ENCODE measurements at regions not wholly inside any gene's neighbourhood (a gene's known extent, or its start where the extent isn't known, plus 50 kb on each side); places are given as distances from the start of the nearest gene placed in this dataset.

DNA sequence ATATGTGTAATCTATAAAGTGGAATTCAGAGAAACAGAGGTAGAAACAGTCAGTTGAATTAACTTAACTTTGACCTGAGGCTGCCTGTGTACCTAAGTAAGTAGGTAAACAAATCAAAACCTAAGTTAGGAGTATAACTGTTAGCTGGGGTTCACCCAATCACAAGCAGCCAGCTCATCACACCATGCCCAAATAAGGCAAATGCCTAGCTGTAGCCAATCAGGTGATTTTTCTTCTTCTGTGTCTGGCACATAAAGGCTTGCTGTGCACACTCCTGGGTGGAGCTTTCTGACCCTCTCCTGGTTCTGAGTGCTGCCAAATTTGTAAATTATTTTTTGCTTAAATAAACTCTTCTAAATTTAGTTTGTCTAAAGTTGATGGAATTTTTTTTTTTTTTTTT is 54.7 kb upstream of the TRIM39 start:
- DNase-seq = no peak

DNA sequence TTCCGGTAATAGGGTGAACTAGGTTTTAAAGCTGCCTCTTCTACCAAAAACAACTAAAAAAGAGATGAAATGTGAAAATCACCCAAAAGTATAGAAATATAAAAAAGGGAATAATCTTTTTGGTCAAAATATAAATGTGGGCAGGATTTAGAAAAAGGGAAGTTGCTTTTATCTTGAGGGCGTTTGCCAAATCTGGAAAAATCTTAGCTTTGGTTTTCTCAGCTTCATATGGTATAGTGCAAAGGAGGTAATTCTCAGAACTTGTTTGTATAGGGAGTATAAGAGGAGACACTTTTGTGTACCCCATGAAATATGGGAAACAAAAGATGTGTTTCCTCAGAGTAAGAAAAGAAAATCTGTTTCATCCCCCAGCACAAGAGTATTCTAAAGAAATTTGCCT is 54.2 kb upstream of the TRIM26 start:
- DNase-seq = no peak

DNA sequence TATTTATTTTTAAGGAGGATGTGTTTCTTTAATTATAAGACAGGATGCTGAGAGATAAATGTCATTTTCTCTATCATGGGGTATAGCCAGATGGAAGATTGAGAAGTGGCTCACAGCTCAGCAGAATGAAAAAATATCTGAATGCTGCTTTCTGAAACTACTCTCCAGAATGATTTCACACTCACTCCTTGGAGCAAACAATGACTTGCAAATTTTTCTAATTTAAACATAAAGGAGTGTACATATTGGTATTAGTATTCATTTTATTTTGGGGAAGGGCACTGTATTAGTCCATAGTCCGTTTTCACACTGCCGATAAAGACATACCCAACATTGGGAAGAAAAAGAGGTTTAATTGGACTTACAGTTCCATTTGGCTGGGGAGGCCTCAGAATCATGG is 52.4 kb upstream of the TRIM26 start:
- no peak for DNase-seq

DNA sequence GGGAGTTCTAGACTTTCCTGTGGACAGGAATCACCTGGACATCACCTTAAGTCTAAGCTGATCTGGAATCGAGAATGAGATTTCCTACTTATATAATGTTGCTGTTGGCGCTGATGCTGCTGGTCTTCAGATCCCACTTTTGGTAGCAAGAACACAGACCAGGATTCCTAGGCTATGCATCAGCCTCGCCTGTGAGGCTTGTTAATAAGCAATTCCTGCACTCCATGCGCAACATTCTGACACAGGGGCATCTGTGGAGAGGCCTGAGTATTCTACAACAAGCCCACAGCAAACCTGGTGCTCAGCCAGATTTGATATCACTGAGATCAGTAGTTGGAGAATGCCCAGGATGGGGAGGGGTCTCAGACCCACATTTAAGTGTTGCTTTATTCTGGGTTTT is 52.0 kb upstream of the TRIM26 start:
- no peak for DNase-seq

DNA sequence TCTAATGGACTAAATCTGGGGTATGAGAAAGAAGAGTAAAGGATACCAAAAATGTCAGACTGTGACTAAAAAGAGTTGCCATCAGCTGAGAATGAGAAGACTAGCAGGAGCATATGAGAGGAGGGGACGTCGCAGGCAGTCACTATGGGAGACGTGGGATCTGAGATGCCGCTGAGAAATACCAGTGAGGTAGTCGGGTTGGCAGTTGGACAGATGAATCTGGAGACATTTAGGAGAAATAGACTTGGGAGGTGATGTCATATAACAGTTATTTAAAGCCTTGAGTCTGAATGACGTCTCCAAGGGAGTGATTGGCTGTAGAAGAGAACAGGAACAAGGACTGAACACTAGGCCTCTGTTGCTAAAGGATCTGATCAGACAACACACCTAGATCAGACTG is 51.5 kb upstream of the TRIM26 start:
- no peak for DNase-seq

DNA sequence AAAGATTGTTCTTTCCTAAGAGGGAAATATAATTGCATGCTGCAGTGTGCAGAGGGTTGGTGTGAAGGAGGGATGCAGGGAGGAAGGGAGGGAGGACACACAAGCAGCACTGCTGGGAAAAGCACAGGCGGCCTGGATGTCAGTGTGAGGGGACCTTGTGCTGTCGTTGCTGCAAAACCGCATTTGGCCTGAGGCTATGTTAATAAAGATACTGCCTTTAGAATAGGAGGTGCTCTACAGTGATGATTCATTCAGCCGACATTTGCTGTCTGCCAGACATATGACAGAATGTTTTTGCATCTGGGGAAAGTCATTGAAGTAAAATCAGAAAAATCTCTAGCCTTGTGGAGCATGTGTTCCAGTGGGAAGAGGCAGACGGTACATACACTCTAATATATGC is 50.5 kb upstream of the TRIM26 start:
- DNase-seq = peak; percentile 55
